Nephron progenitor cell (in vitro differentiated cells): ENCODE measurements at regions not wholly inside any gene's neighbourhood (a gene's known extent, or its start where the extent isn't known, plus 50 kb on each side); places are given as distances from the start of the nearest gene placed in this dataset.

Experiments
- DNase-seq: peaks from one replicate; pipeline ENCODE4 v3.0.0; 2021
- H3K27ac Mint-ChIP-seq: 2 replicates; pipeline ENCODE4 v1.8.0; 2021; ENCODE audit warnings: mild to moderate bottlenecking, moderate library complexity, mixed read lengths
- H3K27me3 Mint-ChIP-seq: 2 replicates; pipeline ENCODE4 v1.8.0; 2021; ENCODE audit warnings: mild to moderate bottlenecking, low read depth, mixed read lengths; ENCODE audit not compliant: poor library complexity
- H3K36me3 Mint-ChIP-seq: 2 replicates; pipeline ENCODE4 v1.8.0; 2021; ENCODE audit warnings: low read depth, mixed read lengths
- H3K4me1 Mint-ChIP-seq: 2 replicates; pipeline ENCODE4 v1.8.0; 2021; ENCODE audit warnings: mixed read lengths
- H3K4me3 Mint-ChIP-seq: 2 replicates; pipeline ENCODE4 v1.8.0; 2021; ENCODE audit warnings: mild to moderate bottlenecking, moderate library complexity, mixed read lengths
- H3K9me3 Mint-ChIP-seq: 2 replicates; pipeline ENCODE4 v1.8.0; 2021; ENCODE audit warnings: mild to moderate bottlenecking, moderate library complexity, mixed read lengths
- CTCF ChIP-seq: fragments of 200-600 bp; sonication (generic); IDR thresholded peaks from 2 replicates; pipeline ENCODE4 v1.5.0; 2021; ENCODE audit warnings: antibody characterized with exemption

DNA sequence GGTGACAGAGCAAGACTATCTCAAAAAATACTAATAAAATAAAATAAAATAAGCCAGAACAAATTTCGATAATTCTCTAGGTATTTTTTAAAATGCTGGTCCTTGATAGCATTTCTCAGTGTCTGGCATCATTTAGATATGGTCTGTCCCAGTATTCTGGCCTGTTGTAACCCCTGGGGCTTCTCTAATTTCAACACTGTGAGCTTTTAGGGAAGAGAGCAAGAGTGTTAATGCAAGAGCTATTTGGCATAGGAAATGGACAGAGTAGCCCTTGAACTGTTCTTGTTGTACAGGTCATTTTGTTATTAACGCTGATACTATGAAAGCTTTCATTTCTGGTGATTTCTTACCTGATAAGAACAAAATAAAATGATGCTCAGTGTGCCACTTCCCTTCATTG lies 112.2 kb upstream of the ZNF608 start:
- Mint-ChIP-seq H3K36me3 (no peaks in the 10 kb centered on the region), H3K27me3 (no peaks in the 10 kb centered on the region), H3K27ac (no peak overlapping the region), H3K9me3 (peaks cover 9% of the 10 kb centered on the region), H3K4me1 (peaks cover 16% of the 10 kb centered on the region), H3K4me3 (no peak overlapping the region)
- no peak for DNase-seq
- TF ChIP-seq CTCF = no peak

DNA sequence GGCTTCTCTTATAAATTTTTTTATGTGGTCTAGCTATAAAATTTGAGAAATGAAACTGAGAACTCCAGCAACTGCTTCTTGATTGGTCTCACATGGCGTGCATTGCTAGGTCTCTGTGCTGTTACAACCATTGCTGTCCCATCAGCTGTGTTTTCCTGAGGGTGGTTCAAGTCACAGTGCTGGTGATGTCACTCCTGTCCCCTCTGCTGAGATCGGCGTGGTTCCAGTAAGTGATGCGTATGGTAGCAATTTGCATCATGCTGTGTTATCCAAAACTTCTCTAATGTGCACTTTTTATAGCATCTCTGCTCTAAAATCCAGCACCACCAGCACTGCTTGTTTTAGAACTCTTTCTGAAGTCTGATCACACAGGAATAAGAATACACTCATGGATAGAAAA lies 112.6 kb upstream of the ZNF608 start:
- no peak for DNase-seq
- no peak overlapping the region for H3K27ac Mint-ChIP-seq
- no peaks in the 10 kb centered on the region for H3K27me3 Mint-ChIP-seq
- no peak overlapping the region for H3K4me3 Mint-ChIP-seq
- peaks cover 16% of the 10 kb centered on the region for H3K4me1 Mint-ChIP-seq
- no peaks in the 10 kb centered on the region for H3K36me3 Mint-ChIP-seq
- peaks cover 9% of the 10 kb centered on the region for H3K9me3 Mint-ChIP-seq
- no peak for TF ChIP-seq CTCF

- H3K27me3 Mint-ChIP-seq = no peaks in the 10 kb centered on the region
Observed at GRCh38 chr5:124859556-124860290, 113.3 kb upstream of the ZNF608 start.

DNA sequence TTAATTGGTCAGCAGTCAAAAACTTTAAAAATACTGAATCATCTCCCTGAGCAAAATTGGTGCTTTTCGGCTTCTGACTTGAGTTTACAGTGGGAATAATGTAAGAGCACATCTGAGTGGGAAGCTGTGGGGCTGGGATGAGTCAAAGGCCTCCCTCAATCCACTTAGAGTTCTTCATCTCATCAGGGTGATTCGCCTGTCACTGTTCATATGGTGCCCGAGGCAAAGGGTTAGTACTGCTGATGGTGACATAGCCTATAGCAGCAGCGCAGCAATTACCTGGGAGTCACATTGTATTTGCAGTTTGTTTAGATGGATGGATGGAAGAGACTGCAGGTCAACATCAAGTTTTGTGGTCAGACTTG lies 113.8 kb upstream of the ZNF608 start:
- H3K27ac Mint-ChIP-seq = no peak overlapping the region
- peaks cover 14% of the 10 kb centered on the region for H3K9me3 Mint-ChIP-seq
- peaks cover 16% of the 10 kb centered on the region for H3K4me1 Mint-ChIP-seq
- no peak overlapping the region for H3K4me3 Mint-ChIP-seq
- DNase-seq = no peak
- peaks cover 4% of the 10 kb centered on the region for H3K36me3 Mint-ChIP-seq
- no peaks in the 10 kb centered on the region for H3K27me3 Mint-ChIP-seq
- TF ChIP-seq CTCF = no peak

More at GRCh38 chr5:124859556-124860290, 113.3 kb upstream of the ZNF608 start:
- Mint-ChIP-seq H3K9me3 (peaks cover 14% of the 10 kb centered on the region), H3K4me1 (peaks cover 16% of the 10 kb centered on the region), H3K27ac (no peak overlapping the region), H3K4me3 (no peak overlapping the region), H3K36me3 (peaks cover 4% of the 10 kb centered on the region)
- DNase-seq = no peak
- TF ChIP-seq CTCF = no peak

DNA sequence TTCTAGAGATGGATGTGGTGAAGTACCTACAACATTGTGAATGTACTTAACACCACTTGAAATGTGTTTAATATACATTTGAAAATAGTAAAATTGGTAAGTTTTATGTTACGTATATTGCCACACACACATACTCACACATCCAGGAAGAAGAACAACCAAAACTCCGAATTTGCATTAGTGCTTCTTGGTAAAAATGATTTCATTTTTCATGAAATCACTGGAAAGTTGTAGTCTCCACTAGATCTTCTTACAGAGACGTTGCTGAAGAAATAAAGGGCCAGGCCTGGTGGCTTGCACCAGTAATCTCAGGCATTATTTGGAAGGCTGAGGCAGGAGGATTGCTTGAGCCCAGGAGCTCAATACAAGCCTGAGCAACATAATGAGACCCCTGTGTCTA lies 118.6 kb upstream of the ZNF608 start:
- Mint-ChIP-seq H3K36me3 (peaks cover 4% of the 10 kb centered on the region), H3K27me3 (no peaks in the 10 kb centered on the region), H3K27ac (no peak overlapping the region), H3K9me3 (peaks cover 14% of the 10 kb centered on the region), H3K4me1 (peaks cover 45% of the 10 kb centered on the region), H3K4me3 (no peak overlapping the region)
- no peak for TF ChIP-seq CTCF
- DNase-seq = no peak
